ENCODE measurements at regions not wholly inside any gene's neighbourhood (a gene's known extent, or its start where the extent isn't known, plus 50 kb on each side); places are given as distances from the start of the nearest gene placed in this dataset.

DNA sequence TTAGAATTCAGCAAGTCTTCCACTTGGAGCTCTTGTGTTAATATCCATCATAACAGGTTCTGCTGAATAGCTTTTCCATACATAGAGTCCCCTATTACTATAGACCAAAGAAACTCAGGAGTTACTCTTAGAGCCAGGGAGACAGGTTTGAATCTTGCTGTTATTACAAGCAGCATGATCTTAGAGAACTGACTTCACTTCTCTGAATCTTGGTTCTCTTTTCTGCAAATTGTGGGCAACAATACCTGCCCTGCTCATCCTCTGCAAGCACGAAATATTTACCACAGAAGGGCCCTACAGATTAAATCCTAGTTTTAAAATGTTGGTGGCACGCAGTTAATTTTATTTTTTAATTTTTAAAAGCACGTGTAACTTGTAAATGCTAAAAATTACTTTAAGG, 111.7 kb downstream of the TLR4 start:
- H3K27ac ChIP-seq (ENCODE audit: insufficient read depth, low read length): no peak overlapping the region

DNA sequence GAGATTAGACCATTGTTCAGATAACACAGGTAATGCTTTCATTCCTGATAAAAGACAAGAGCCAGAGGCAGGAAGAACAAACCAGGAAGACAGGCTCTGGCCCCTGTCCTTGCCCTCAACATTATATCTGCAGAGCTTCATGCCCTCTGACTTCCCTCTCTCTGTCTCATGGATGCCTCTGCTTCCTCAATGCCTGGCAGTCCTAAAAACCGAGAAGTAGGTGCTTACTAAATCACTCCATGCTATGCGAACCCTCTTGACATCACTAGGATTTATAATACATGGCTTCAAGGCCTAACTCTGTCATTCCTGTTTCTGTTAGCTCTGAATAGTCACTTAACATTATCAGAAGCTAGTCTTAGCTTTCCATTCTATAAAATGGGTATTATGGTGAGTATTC, 117.8 kb downstream of the TLR4 start:
- Histone ChIP-seq H3K27ac (ENCODE audit: insufficient read depth, low read length) (no peak overlapping the region), H2AFZ (ENCODE audit: low read length) (no peak overlapping the region), H3K27me3 (ENCODE audit: control insufficient read depth, insufficient read depth, low read length) (no peaks in the 10 kb centered on the region), H3K4me3 (replicated peaks in 1 of 4; ENCODE audit: control extremely low read depth in 1 of 4, insufficient read depth in 1 of 4, low read depth in 3 of 4, low read length in 4 of 4) (no peak overlapping the region), H3K36me3 (ENCODE audit: control insufficient read depth, insufficient read depth, low read length) (no peaks in the 10 kb centered on the region), H4K20me1 (ENCODE audit: control insufficient read depth, extremely low read depth, insufficient read depth, low read length) (no peaks in the 10 kb centered on the region), H3K9me3 (ENCODE audit: control insufficient read depth, insufficient read depth, low read depth, low read length) (no peaks in the 10 kb centered on the region), H3K9ac (ENCODE audit: insufficient read depth, low read length) (no peak overlapping the region), H3K4me2 (ENCODE audit: extremely low read depth, insufficient read depth, low read length) (no peak overlapping the region), H3K79me2 (ENCODE audit: control insufficient read depth, insufficient read depth, low read length) (no peaks in the 10 kb centered on the region), H3K4me1 (ENCODE audit: control insufficient read depth, extremely low read depth, insufficient read depth, low read length) (no peaks in the 10 kb centered on the region)
- no peak for DNase-seq (ENCODE audit: low read depth in 2 of 2)
- TF ChIP-seq EZH2 (IDR thresholded peaks at IDR 0.05; ENCODE audit: low read length, missing control alignments): no peak
- TF ChIP-seq, protein P1, sequence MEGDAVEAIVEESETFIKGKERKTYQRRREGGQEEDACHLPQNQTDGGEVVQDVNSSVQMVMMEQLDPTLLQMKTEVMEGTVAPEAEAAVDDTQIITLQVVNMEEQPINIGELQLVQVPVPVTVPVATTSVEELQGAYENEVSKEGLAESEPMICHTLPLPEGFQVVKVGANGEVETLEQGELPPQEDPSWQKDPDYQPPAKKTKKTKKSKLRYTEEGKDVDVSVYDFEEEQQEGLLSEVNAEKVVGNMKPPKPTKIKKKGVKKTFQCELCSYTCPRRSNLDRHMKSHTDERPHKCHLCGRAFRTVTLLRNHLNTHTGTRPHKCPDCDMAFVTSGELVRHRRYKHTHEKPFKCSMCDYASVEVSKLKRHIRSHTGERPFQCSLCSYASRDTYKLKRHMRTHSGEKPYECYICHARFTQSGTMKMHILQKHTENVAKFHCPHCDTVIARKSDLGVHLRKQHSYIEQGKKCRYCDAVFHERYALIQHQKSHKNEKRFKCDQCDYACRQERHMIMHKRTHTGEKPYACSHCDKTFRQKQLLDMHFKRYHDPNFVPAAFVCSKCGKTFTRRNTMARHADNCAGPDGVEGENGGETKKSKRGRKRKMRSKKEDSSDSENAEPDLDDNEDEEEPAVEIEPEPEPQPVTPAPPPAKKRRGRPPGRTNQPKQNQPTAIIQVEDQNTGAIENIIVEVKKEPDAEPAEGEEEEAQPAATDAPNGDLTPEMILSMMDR (conservative IDR thresholded peaks at IDR 0.05 in 1 of 2, IDR thresholded peaks at IDR 0.05 in 1 of 2; ENCODE audit: low read depth in 1 of 2, low read length in 2 of 2): no peak

More for the DNA sequence above, 111.7 kb downstream of the TLR4 start:
- Histone ChIP-seq H2AFZ (ENCODE audit: low read length) (no peak overlapping the region), H3K79me2 (ENCODE audit: control insufficient read depth, insufficient read depth, low read length) (no peaks in the 10 kb centered on the region), H3K9me3 (ENCODE audit: control insufficient read depth, insufficient read depth, low read depth, low read length) (no peaks in the 10 kb centered on the region), H3K4me1 (ENCODE audit: control insufficient read depth, extremely low read depth, insufficient read depth, low read length) (no peaks in the 10 kb centered on the region), H3K9ac (ENCODE audit: insufficient read depth, low read length) (no peak overlapping the region), H3K4me2 (ENCODE audit: extremely low read depth, insufficient read depth, low read length) (no peak overlapping the region), H3K36me3 (ENCODE audit: control insufficient read depth, insufficient read depth, low read length) (no peaks in the 10 kb centered on the region), H3K27me3 (ENCODE audit: control insufficient read depth, insufficient read depth, low read length) (no peaks in the 10 kb centered on the region), H3K4me3 (replicated peaks in 1 of 4; ENCODE audit: control extremely low read depth in 1 of 4, insufficient read depth in 1 of 4, low read depth in 3 of 4, low read length in 4 of 4) (no peak overlapping the region), H4K20me1 (ENCODE audit: control insufficient read depth, extremely low read depth, insufficient read depth, low read length) (no peaks in the 10 kb centered on the region)
- DNase-seq (ENCODE audit: low read depth in 2 of 2): no peak
- TF ChIP-seq EZH2 (IDR thresholded peaks at IDR 0.05; ENCODE audit: low read length, missing control alignments): no peak

DNA sequence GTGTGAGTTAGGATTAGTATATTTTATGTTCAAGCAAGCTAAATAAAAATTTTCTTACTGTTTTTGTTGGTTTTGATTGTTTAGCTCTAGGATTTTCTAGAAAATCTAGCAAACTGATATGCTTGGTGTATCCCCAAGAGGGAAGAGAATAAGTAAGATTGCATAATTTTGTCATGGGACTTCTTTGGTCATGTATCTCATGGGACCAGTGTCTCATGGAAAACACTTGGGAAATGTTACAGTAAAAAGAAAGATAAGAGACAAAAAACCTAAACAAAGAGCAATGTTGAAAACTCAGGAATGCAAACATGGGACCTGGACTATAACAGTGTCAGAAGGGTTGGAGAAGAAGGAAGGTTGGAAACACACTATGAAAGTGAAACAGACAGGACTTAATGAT, 119.4 kb downstream of the TLR4 start:
- Histone ChIP-seq H3K27ac (ENCODE audit: insufficient read depth, low read length) (no peak overlapping the region), H3K9me3 (ENCODE audit: control insufficient read depth, insufficient read depth, low read depth, low read length) (no peaks in the 10 kb centered on the region), H4K20me1 (ENCODE audit: control insufficient read depth, extremely low read depth, insufficient read depth, low read length) (no peaks in the 10 kb centered on the region), H3K4me1 (ENCODE audit: control insufficient read depth, extremely low read depth, insufficient read depth, low read length) (no peaks in the 10 kb centered on the region), H2AFZ (ENCODE audit: low read length) (no peak overlapping the region), H3K4me3 (replicated peaks in 1 of 4; ENCODE audit: control extremely low read depth in 1 of 4, insufficient read depth in 1 of 4, low read depth in 3 of 4, low read length in 4 of 4) (no peak overlapping the region), H3K79me2 (ENCODE audit: control insufficient read depth, insufficient read depth, low read length) (no peaks in the 10 kb centered on the region), H3K27me3 (ENCODE audit: control insufficient read depth, insufficient read depth, low read length) (no peaks in the 10 kb centered on the region), H3K9ac (ENCODE audit: insufficient read depth, low read length) (no peak overlapping the region), H3K36me3 (ENCODE audit: control insufficient read depth, insufficient read depth, low read length) (no peaks in the 10 kb centered on the region), H3K4me2 (ENCODE audit: extremely low read depth, insufficient read depth, low read length) (no peak overlapping the region)
- no peak for DNase-seq (ENCODE audit: low read depth in 2 of 2)
- TF ChIP-seq, protein P1 (conservative IDR thresholded peaks at IDR 0.05 in 1 of 2, IDR thresholded peaks at IDR 0.05 in 1 of 2; ENCODE audit: low read depth in 1 of 2, low read length in 2 of 2): no peak
- no peak for TF ChIP-seq EZH2 (IDR thresholded peaks at IDR 0.05; ENCODE audit: low read length, missing control alignments)
